Gastroesophageal sphincter (tissue), 3 donors: ENCODE measurements at regions not wholly inside any gene's neighbourhood (a gene's known extent, or its start where the extent isn't known, plus 50 kb on each side); places are given as distances from the start of the nearest gene placed in this dataset.

Experiments used
- POLR2A ChIP-seq, 2 donors: fragments of 450-650 bp; IDR thresholded peaks; one replicate each; pipeline ENCODE4 v1.6.1; 2017; ENCODE audit warnings: antibody characterized with exemption in 2 of 2, mild to moderate bottlenecking in 2 of 2, moderate library complexity in 1 of 2
- TF ChIP-seq, protein P1 (sequence below), 4 experiments: fragments of 200-600 bp in 2 of 4; fragments of 450-650 bp in 2 of 4; sonication (generic) in 1 of 4; IDR thresholded peaks; one replicate each; pipeline ENCODE4 v1.5.1; 2017 to 2019; ENCODE audit warnings: antibody characterized with exemption in 4 of 4, mild to moderate bottlenecking in 2 of 4, moderate library complexity in 2 of 4

DNA sequence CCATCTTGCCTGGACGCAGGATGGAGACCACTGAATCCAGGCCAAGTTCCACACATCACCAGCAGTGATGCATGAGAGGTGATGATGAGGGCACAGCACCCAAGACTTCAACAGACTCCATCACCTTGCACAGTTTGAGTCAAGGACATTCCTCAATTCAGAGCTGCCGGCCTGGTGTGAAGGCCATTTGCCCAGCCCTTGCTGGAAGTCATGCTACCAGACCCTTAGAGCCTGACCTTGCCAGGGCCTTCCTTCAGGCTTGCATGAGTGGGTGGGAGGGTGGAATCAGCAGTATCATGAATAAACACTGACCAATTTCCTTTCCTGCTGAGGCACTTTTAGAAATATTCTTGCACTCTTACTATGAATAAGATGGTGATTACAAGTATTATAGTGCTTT, 130.2 kb upstream of the SSTR4 start:
- TF ChIP-seq, protein P1, sequence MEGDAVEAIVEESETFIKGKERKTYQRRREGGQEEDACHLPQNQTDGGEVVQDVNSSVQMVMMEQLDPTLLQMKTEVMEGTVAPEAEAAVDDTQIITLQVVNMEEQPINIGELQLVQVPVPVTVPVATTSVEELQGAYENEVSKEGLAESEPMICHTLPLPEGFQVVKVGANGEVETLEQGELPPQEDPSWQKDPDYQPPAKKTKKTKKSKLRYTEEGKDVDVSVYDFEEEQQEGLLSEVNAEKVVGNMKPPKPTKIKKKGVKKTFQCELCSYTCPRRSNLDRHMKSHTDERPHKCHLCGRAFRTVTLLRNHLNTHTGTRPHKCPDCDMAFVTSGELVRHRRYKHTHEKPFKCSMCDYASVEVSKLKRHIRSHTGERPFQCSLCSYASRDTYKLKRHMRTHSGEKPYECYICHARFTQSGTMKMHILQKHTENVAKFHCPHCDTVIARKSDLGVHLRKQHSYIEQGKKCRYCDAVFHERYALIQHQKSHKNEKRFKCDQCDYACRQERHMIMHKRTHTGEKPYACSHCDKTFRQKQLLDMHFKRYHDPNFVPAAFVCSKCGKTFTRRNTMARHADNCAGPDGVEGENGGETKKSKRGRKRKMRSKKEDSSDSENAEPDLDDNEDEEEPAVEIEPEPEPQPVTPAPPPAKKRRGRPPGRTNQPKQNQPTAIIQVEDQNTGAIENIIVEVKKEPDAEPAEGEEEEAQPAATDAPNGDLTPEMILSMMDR (IDR thresholded peaks at IDR 0.05) = no peak
- no peak for TF ChIP-seq POLR2A (IDR thresholded peaks at IDR 0.05)
